ENCODE measurements at regions not wholly inside any gene's neighbourhood (a gene's known extent, or its start where the extent isn't known, plus 50 kb on each side); places are given as distances from the start of the nearest gene placed in this dataset.

GRCh38 chr3:30107531-30107930 lies 498.9 kb upstream of the TGFBR2 start:
- Histone ChIP-seq H3K4me1 (ENCODE audit: control insufficient read depth in 2 of 2, insufficient read depth in 2 of 2, low read length in 2 of 2) (no peaks in the 10 kb centered on the region), H3K27ac (ENCODE audit: low read depth in 1 of 2, low read length in 1 of 2) (no peak overlapping the region), H3K36me3 (ENCODE audit: control insufficient read depth in 2 of 2, insufficient read depth in 2 of 2, low read length in 1 of 2) (no peaks in the 10 kb centered on the region), H3K4me3 (ENCODE audit: low read length in 2 of 2) (no peak overlapping the region), H3K27me3 (ENCODE audit: control insufficient read depth in 2 of 2, insufficient read depth in 1 of 2, low read length in 1 of 2) (no peaks in the 10 kb centered on the region), H3K9me3 (ENCODE audit: control insufficient read depth in 2 of 2, insufficient read depth in 1 of 2, low read length in 1 of 2) (no peaks in the 10 kb centered on the region)
- no peak for DNase-seq (ENCODE audit: low read depth in 6 of 9, low spot score in 9 of 9)
- 90% methylated on average over 4 of the region's 4 CpGs for WGBS

GRCh38 chr3:30112411-30112810 lies 494.0 kb upstream of the TGFBR2 start:
- no peak for DNase-seq (ENCODE audit: low read depth in 6 of 9, low spot score in 9 of 9)
- H3K4me3 ChIP-seq (ENCODE audit: low read length in 2 of 2): no peak overlapping the region
- no peaks in the 10 kb centered on the region for H3K36me3 ChIP-seq (ENCODE audit: control insufficient read depth in 2 of 2, insufficient read depth in 2 of 2, low read length in 1 of 2)
- H3K27me3 ChIP-seq (ENCODE audit: control insufficient read depth in 2 of 2, insufficient read depth in 1 of 2, low read length in 1 of 2): no peaks in the 10 kb centered on the region
- H3K4me1 ChIP-seq (ENCODE audit: control insufficient read depth in 2 of 2, insufficient read depth in 2 of 2, low read length in 2 of 2): no peaks in the 10 kb centered on the region
- no peak overlapping the region for H3K27ac ChIP-seq (ENCODE audit: low read depth in 1 of 2, low read length in 1 of 2)
- 44% methylated on average over 1 of the region's 1 CpG for WGBS
- H3K9me3 ChIP-seq (ENCODE audit: control insufficient read depth in 2 of 2, insufficient read depth in 1 of 2, low read length in 1 of 2): no peaks in the 10 kb centered on the region

- WGBS: 52% methylated on average over 1 of the region's 1 CpG
- no peaks in the 10 kb centered on the region for H3K27me3 ChIP-seq (ENCODE audit: control insufficient read depth in 2 of 2, insufficient read depth in 1 of 2, low read length in 1 of 2)
- H3K4me3 ChIP-seq (ENCODE audit: low read length in 2 of 2): no peak overlapping the region
- no peaks in the 10 kb centered on the region for H3K9me3 ChIP-seq (ENCODE audit: control insufficient read depth in 2 of 2, insufficient read depth in 1 of 2, low read length in 1 of 2)
- no peaks in the 10 kb centered on the region for H3K4me1 ChIP-seq (ENCODE audit: control insufficient read depth in 2 of 2, insufficient read depth in 2 of 2, low read length in 2 of 2)
- DNase-seq (ENCODE audit: low read depth in 6 of 9, low spot score in 9 of 9): peak; percentile 4 to 74 (median 22)
- H3K36me3 ChIP-seq (ENCODE audit: control insufficient read depth in 2 of 2, insufficient read depth in 2 of 2, low read length in 1 of 2): no peaks in the 10 kb centered on the region
- H3K27ac ChIP-seq (ENCODE audit: low read depth in 1 of 2, low read length in 1 of 2): no peak overlapping the region
Observed at GRCh38 chr3:30112902-30113484, 493.4 kb upstream of the TGFBR2 start.

- H3K4me3 ChIP-seq (ENCODE audit: low read length in 2 of 2): no peak overlapping the region
- DNase-seq (ENCODE audit: low read depth in 6 of 9, low spot score in 9 of 9): no peak
- H3K27ac ChIP-seq (ENCODE audit: low read depth in 1 of 2, low read length in 1 of 2): no peak overlapping the region
- 95% methylated on average over 3 of the region's 3 CpGs for WGBS
- H3K9me3 ChIP-seq (ENCODE audit: control insufficient read depth in 2 of 2, insufficient read depth in 1 of 2, low read length in 1 of 2): no peaks in the 10 kb centered on the region
- no peaks in the 10 kb centered on the region for H3K27me3 ChIP-seq (ENCODE audit: control insufficient read depth in 2 of 2, insufficient read depth in 1 of 2, low read length in 1 of 2)
- H3K4me1 ChIP-seq (ENCODE audit: control insufficient read depth in 2 of 2, insufficient read depth in 2 of 2, low read length in 2 of 2): no peaks in the 10 kb centered on the region
- H3K36me3 ChIP-seq (ENCODE audit: control insufficient read depth in 2 of 2, insufficient read depth in 2 of 2, low read length in 1 of 2): no peaks in the 10 kb centered on the region
Observed at GRCh38 chr3:30113906-30114305, 492.5 kb upstream of the TGFBR2 start.

- Histone ChIP-seq H3K27me3 (ENCODE audit: control insufficient read depth in 2 of 2, insufficient read depth in 1 of 2, low read length in 1 of 2) (no peaks in the 10 kb centered on the region), H3K36me3 (ENCODE audit: control insufficient read depth in 2 of 2, insufficient read depth in 2 of 2, low read length in 1 of 2) (no peaks in the 10 kb centered on the region), H3K4me1 (ENCODE audit: control insufficient read depth in 2 of 2, insufficient read depth in 2 of 2, low read length in 2 of 2) (no peaks in the 10 kb centered on the region), H3K27ac (ENCODE audit: low read depth in 1 of 2, low read length in 1 of 2) (no peak overlapping the region), H3K4me3 (ENCODE audit: low read length in 2 of 2) (no peak overlapping the region), H3K9me3 (ENCODE audit: control insufficient read depth in 2 of 2, insufficient read depth in 1 of 2, low read length in 1 of 2) (no peaks in the 10 kb centered on the region)
- 97% methylated on average over 2 of the region's 2 CpGs for WGBS
- no peak for DNase-seq (ENCODE audit: low read depth in 6 of 9, low spot score in 9 of 9)
Observed at GRCh38 chr3:30114918-30115317, 491.5 kb upstream of the TGFBR2 start.

- no peak overlapping the region for H3K27ac ChIP-seq (ENCODE audit: low read depth in 1 of 2, low read length in 1 of 2)
- WGBS: 6% methylated on average over 1 of the region's 1 CpG
Observed at GRCh38 chr3:30122359-30122758, 484.0 kb upstream of the TGFBR2 start.

GRCh38 chr3:30123224-30123623 lies 483.2 kb upstream of the TGFBR2 start:
- Histone ChIP-seq H3K36me3 (ENCODE audit: control insufficient read depth in 2 of 2, insufficient read depth in 2 of 2, low read length in 1 of 2) (no peaks in the 10 kb centered on the region), H3K4me3 (ENCODE audit: low read length in 2 of 2) (no peak overlapping the region), H3K27ac (ENCODE audit: low read depth in 1 of 2, low read length in 1 of 2) (no peak overlapping the region), H3K9me3 (ENCODE audit: control insufficient read depth in 2 of 2, insufficient read depth in 1 of 2, low read length in 1 of 2) (no peaks in the 10 kb centered on the region), H3K27me3 (ENCODE audit: control insufficient read depth in 2 of 2, insufficient read depth in 1 of 2, low read length in 1 of 2) (no peaks in the 10 kb centered on the region), H3K4me1 (ENCODE audit: control insufficient read depth in 2 of 2, insufficient read depth in 2 of 2, low read length in 2 of 2) (no peaks in the 10 kb centered on the region)
- no peak for DNase-seq (ENCODE audit: low read depth in 6 of 9, low spot score in 9 of 9)
- WGBS: 96% methylated on average over 3 of the region's 3 CpGs

More at GRCh38 chr3:30122359-30122758, 484.0 kb upstream of the TGFBR2 start:
- H3K27me3 ChIP-seq (ENCODE audit: control insufficient read depth in 2 of 2, insufficient read depth in 1 of 2, low read length in 1 of 2): no peaks in the 10 kb centered on the region
- no peaks in the 10 kb centered on the region for H3K36me3 ChIP-seq (ENCODE audit: control insufficient read depth in 2 of 2, insufficient read depth in 2 of 2, low read length in 1 of 2)
- no peak for DNase-seq (ENCODE audit: low read depth in 6 of 9, low spot score in 9 of 9)
- no peaks in the 10 kb centered on the region for H3K9me3 ChIP-seq (ENCODE audit: control insufficient read depth in 2 of 2, insufficient read depth in 1 of 2, low read length in 1 of 2)
- no peak overlapping the region for H3K4me3 ChIP-seq (ENCODE audit: low read length in 2 of 2)
- H3K4me1 ChIP-seq (ENCODE audit: control insufficient read depth in 2 of 2, insufficient read depth in 2 of 2, low read length in 2 of 2): no peaks in the 10 kb centered on the region

- 97% methylated on average over 1 of the region's 1 CpG for WGBS
Observed at GRCh38 chr3:30123755-30124154, 482.6 kb upstream of the TGFBR2 start.

GRCh38 chr3:30124435-30125370 lies 481.7 kb upstream of the TGFBR2 start:
- 95% methylated on average over 2 of the region's 2 CpGs for WGBS
- H3K27me3 ChIP-seq (ENCODE audit: control insufficient read depth in 2 of 2, insufficient read depth in 1 of 2, low read length in 1 of 2): no peaks in the 10 kb centered on the region
- no peak overlapping the region for H3K27ac ChIP-seq (ENCODE audit: low read depth in 1 of 2, low read length in 1 of 2)
- DNase-seq (ENCODE audit: low read depth in 6 of 9, low spot score in 9 of 9): no peak
- H3K4me1 ChIP-seq (ENCODE audit: control insufficient read depth in 2 of 2, insufficient read depth in 2 of 2, low read length in 2 of 2): no peaks in the 10 kb centered on the region
- H3K4me3 ChIP-seq (ENCODE audit: low read length in 2 of 2): no peak overlapping the region
- H3K9me3 ChIP-seq (ENCODE audit: control insufficient read depth in 2 of 2, insufficient read depth in 1 of 2, low read length in 1 of 2): no peaks in the 10 kb centered on the region
- H3K36me3 ChIP-seq (ENCODE audit: control insufficient read depth in 2 of 2, insufficient read depth in 2 of 2, low read length in 1 of 2): no peaks in the 10 kb centered on the region

More at GRCh38 chr3:30123755-30124154, 482.6 kb upstream of the TGFBR2 start:
- no peaks in the 10 kb centered on the region for H3K27me3 ChIP-seq (ENCODE audit: control insufficient read depth in 2 of 2, insufficient read depth in 1 of 2, low read length in 1 of 2)
- no peak overlapping the region for H3K4me3 ChIP-seq (ENCODE audit: low read length in 2 of 2)
- H3K36me3 ChIP-seq (ENCODE audit: control insufficient read depth in 2 of 2, insufficient read depth in 2 of 2, low read length in 1 of 2): no peaks in the 10 kb centered on the region
- no peak for DNase-seq (ENCODE audit: low read depth in 6 of 9, low spot score in 9 of 9)
- H3K27ac ChIP-seq (ENCODE audit: low read depth in 1 of 2, low read length in 1 of 2): no peak overlapping the region
- H3K4me1 ChIP-seq (ENCODE audit: control insufficient read depth in 2 of 2, insufficient read depth in 2 of 2, low read length in 2 of 2): no peaks in the 10 kb centered on the region
- no peaks in the 10 kb centered on the region for H3K9me3 ChIP-seq (ENCODE audit: control insufficient read depth in 2 of 2, insufficient read depth in 1 of 2, low read length in 1 of 2)

Measured in thymus (tissue), 11 donors.